Gastrocnemius medialis (tissue), 4 donors: ENCODE measurements at regions not wholly inside any gene's neighbourhood (a gene's known extent, or its start where the extent isn't known, plus 50 kb on each side); places are given as distances from the start of the nearest gene placed in this dataset.

Experiments used
- ATAC-seq, 2 donors: fragments of 150-250 bp; one replicate each; pipeline ENCODE4 v1.9.1; 2016
- DNase-seq, 2 donors: peaks; one replicate each; pipeline ENCODE4 v3.0.0-alpha.2; 2019
- H3K27ac ChIP-seq, 4 donors: fragments of 200-600 bp; sonication (generic); 1 replicate in 1 of 4; 2 replicates in 3 of 4; pipeline ENCODE4 v1.5.1; 2016 to 2018; ENCODE audit warnings: mild to moderate bottlenecking in 2 of 4, moderate library complexity in 1 of 4
- H3K27me3 ChIP-seq, 3 donors: fragments of 200-600 bp; sonication (generic) in 2 of 3; 1 replicate in 1 of 3; 2 replicates in 2 of 3; pipeline versions ENCODE4 v1.5.1 to v1.6.0; 2016 to 2019; ENCODE audit warnings: mild to moderate bottlenecking in 1 of 3, moderate library complexity in 1 of 3
- H3K36me3 ChIP-seq, 2 donors: fragments of 200-600 bp; sonication (generic) in 1 of 2; one replicate each; pipeline ENCODE4 v1.5.1; 2017 to 2018
- H3K4me1 ChIP-seq, 2 donors: fragments of 200-600 bp; sonication (generic) in 1 of 2; one replicate each; pipeline ENCODE4 v1.5.1; 2016 to 2017; ENCODE audit warnings: mild to moderate bottlenecking in 2 of 2
- H3K4me3 ChIP-seq, 4 donors: fragments of 200-600 bp; sonication (generic) in 3 of 4; 1 replicate in 1 of 4; 2 replicates in 3 of 4; pipeline ENCODE4 v1.5.1; 2016 to 2019; ENCODE audit warnings: mild to moderate bottlenecking in 2 of 4
- H3K9me3 ChIP-seq, 3 donors: fragments of 200-600 bp; sonication (generic) in 2 of 3; 1 replicate in 1 of 3; 2 replicates in 2 of 3; pipeline ENCODE4 v1.5.1; 2016 to 2019
- CTCF ChIP-seq, 5 experiments: fragments of 450-650 bp in 3 of 5; fragments of 200-600 bp in 2 of 5; sonication (generic) in 2 of 5; IDR thresholded peaks in 4 of 5; conservative IDR thresholded peaks in 1 of 5; 1 replicate in 4 of 5; 2 replicates in 1 of 5; pipeline ENCODE4 v1.5.1; 2016 to 2019; ENCODE audit warnings: antibody characterized with exemption in 5 of 5, mild to moderate bottlenecking in 3 of 5, moderate library complexity in 3 of 5
- POLR2A ChIP-seq, 2 donors: fragments of 450-650 bp; IDR thresholded peaks; one replicate each; pipeline ENCODE4 v1.6.1; 2017; ENCODE audit warnings: antibody characterized with exemption in 2 of 2, mild to moderate bottlenecking in 2 of 2, moderate library complexity in 2 of 2
- in situ Hi-C, 4 donors: fragments of 200-750 bp; cut with MboI; loops; one replicate each; pipeline versions ENCODE4 v1.15.0 to v1.8.0; 2017; ENCODE audit warnings: low sequenced_read_pairs in 4 of 4
- intact Hi-C: fragments of 100-400 bp; cut with DNase I; formaldehyde crosslinking; loops from one replicate; pipeline ENCODE4 v1.15.1; 2023; ENCODE audit warnings: low total_unique reads

GRCh38 chr16:63983401-63983800, 1138.5 kb downstream of the CDH11 start:
- in situ Hi-C loops = no loop called here
- Histone ChIP-seq H3K9me3 (no peaks in the 10 kb centered on the region), H3K36me3 (no peaks in the 10 kb centered on the region), H3K27me3 (no peaks in the 10 kb centered on the region), H3K27ac (no peak overlapping the region), H3K4me1 (no peaks in the 10 kb centered on the region), H3K4me3 (no peak overlapping the region)
- ATAC-seq (no peak), DNase-seq (no peak)
- no peak for TF ChIP-seq POLR2A (IDR thresholded peaks at IDR 0.05)
- TF ChIP-seq CTCF (IDR thresholded peaks at IDR 0.05 in 4 of 5, conservative IDR thresholded peaks at IDR 0.05 in 1 of 5) = no peak
- intact Hi-C loops = no loop called here

- no peaks in the 10 kb centered on the region for H3K36me3 ChIP-seq
- H3K4me3 ChIP-seq = no peak overlapping the region
- in situ Hi-C loops (no loop called here), intact Hi-C loops (no loop called here)
- no peak overlapping the region for H3K27ac ChIP-seq
- H3K9me3 ChIP-seq = no peaks in the 10 kb centered on the region
- H3K27me3 ChIP-seq = no peaks in the 10 kb centered on the region
- H3K4me1 ChIP-seq = no peaks in the 10 kb centered on the region
- ATAC-seq (no peak), DNase-seq (no peak)
- no peak for TF ChIP-seq CTCF (IDR thresholded peaks at IDR 0.05 in 4 of 5, conservative IDR thresholded peaks at IDR 0.05 in 1 of 5)
- no peak for TF ChIP-seq POLR2A (IDR thresholded peaks at IDR 0.05)
These were observed 1139.1 kb downstream of the CDH11 start for GRCh38 chr16:63982741-63983140.

- ATAC-seq = no peak
- no peaks in the 10 kb centered on the region for H3K4me1 ChIP-seq
- H3K9me3 ChIP-seq = no peaks in the 10 kb centered on the region
- no peak overlapping the region for H3K27ac ChIP-seq
- H3K36me3 ChIP-seq = no peaks in the 10 kb centered on the region
- TF ChIP-seq POLR2A (IDR thresholded peaks at IDR 0.05) = no peak
- no peak for TF ChIP-seq CTCF (IDR thresholded peaks at IDR 0.05 in 4 of 5, conservative IDR thresholded peaks at IDR 0.05 in 1 of 5)
- DNase-seq = no peak
- in situ Hi-C loops = no loop called here
- no peaks in the 10 kb centered on the region for H3K27me3 ChIP-seq
- intact Hi-C loops = no loop called here
- H3K4me3 ChIP-seq = no peak overlapping the region
These were observed 1139.8 kb downstream of the CDH11 start for GRCh38 chr16:63982110-63982509.

GRCh38 chr16:63981639-63982038, 1140.2 kb downstream of the CDH11 start:
- Histone ChIP-seq H3K9me3 (no peaks in the 10 kb centered on the region), H3K27me3 (no peaks in the 10 kb centered on the region), H3K4me3 (no peak overlapping the region), H3K36me3 (no peaks in the 10 kb centered on the region), H3K4me1 (no peaks in the 10 kb centered on the region), H3K27ac (no peak overlapping the region)
- in situ Hi-C loops (no loop called here), intact Hi-C loops (no loop called here)
- TF ChIP-seq POLR2A (IDR thresholded peaks at IDR 0.05) = no peak
- TF ChIP-seq CTCF (IDR thresholded peaks at IDR 0.05 in 4 of 5, conservative IDR thresholded peaks at IDR 0.05 in 1 of 5) = no peak
- DNase-seq (no peak), ATAC-seq (no peak)

GRCh38 chr16:63980763-63981162, 1141.1 kb downstream of the CDH11 start:
- in situ Hi-C loops = no loop called here
- DNase-seq = no peak

More at GRCh38 chr16:63980763-63981162, 1141.1 kb downstream of the CDH11 start:
- H3K36me3 ChIP-seq = no peaks in the 10 kb centered on the region
- H3K4me1 ChIP-seq = no peaks in the 10 kb centered on the region
- H3K27me3 ChIP-seq = no peaks in the 10 kb centered on the region
- H3K4me3 ChIP-seq = no peak overlapping the region
- TF ChIP-seq POLR2A (IDR thresholded peaks at IDR 0.05) (no peak), CTCF (IDR thresholded peaks at IDR 0.05 in 4 of 5, conservative IDR thresholded peaks at IDR 0.05 in 1 of 5) (no peak)
- no peak for ATAC-seq
- no peak overlapping the region for H3K27ac ChIP-seq
- intact Hi-C loops = no loop called here
- no peaks in the 10 kb centered on the region for H3K9me3 ChIP-seq
